C4-2B (cell line): ENCODE measurements at regions not wholly inside any gene's neighbourhood (a gene's known extent, or its start where the extent isn't known, plus 50 kb on each side); places are given as distances from the start of the nearest gene placed in this dataset.

Source experiments
- CTCF ChIP-seq: fragments of 450-650 bp; conservative IDR thresholded peaks from 2 replicates; pipeline ENCODE4 v1.5.1; 2017; ENCODE audit warnings: mild to moderate bottlenecking
- ZFX ChIP-seq: fragments of 450-650 bp; IDR thresholded peaks from 2 replicates; pipeline ENCODE4 v1.6.1; 2017

GRCh38 chr9:87077986-87078385 lies 130.7 kb upstream of the GAS1 start:
- TF ChIP-seq CTCF (no peak), ZFX (no peak)
